ENCODE measurements at regions not wholly inside any gene's neighbourhood (a gene's known extent, or its start where the extent isn't known, plus 50 kb on each side); places are given as distances from the start of the nearest gene placed in this dataset.

GRCh38 chr4:104940927-104941326, 205.7 kb upstream of the TET2 start:
- in situ Hi-C loops (cut with MboI; ENCODE audit: low sequenced_read_pairs), result loop anchor here (25.0 kb wide), 1 partner anchor 521 kb away; the partner anchor contains the start of gene PPA2

- in situ Hi-C loops (cut with MboI; ENCODE audit: low sequenced_read_pairs), result loop anchor here (25.0 kb wide), 1 partner anchor 521 kb away; the partner anchor contains the start of gene PPA2
These were observed 205.0 kb upstream of the TET2 start for GRCh38 chr4:104941661-104942062.

GRCh38 chr4:104942990-104943743, 203.5 kb upstream of the TET2 start:
- in situ Hi-C loops (cut with MboI; ENCODE audit: low sequenced_read_pairs), result loop anchor here (25.0 kb wide), 1 partner anchor 519 kb away; the partner anchor contains the start of gene PPA2

GRCh38 chr4:104944596-104944995, 202.1 kb upstream of the TET2 start:
- in situ Hi-C loops (cut with MboI; ENCODE audit: low sequenced_read_pairs), result loop anchor here (25.0 kb wide), 1 partner anchor 518 kb away; the partner anchor contains the start of gene PPA2

- in situ Hi-C loops (cut with MboI; ENCODE audit: low sequenced_read_pairs), result no loop called here
These were observed 182.1 kb upstream of the TET2 start for GRCh38 chr4:104964410-104965175.

GRCh38 chr4:104966349-104967033, 180.2 kb upstream of the TET2 start:
- in situ Hi-C loops (cut with MboI; ENCODE audit: low sequenced_read_pairs), result no loop called here

- in situ Hi-C loops (cut with MboI; ENCODE audit: low sequenced_read_pairs), result no loop called here
These were observed 179.7 kb upstream of the TET2 start for GRCh38 chr4:104967034-104967401.

GRCh38 chr4:104969394-104970082, 177.1 kb upstream of the TET2 start:
- in situ Hi-C loops (cut with MboI; ENCODE audit: low sequenced_read_pairs), result no loop called here

- in situ Hi-C loops (cut with MboI; ENCODE audit: low sequenced_read_pairs), result no loop called here
These were observed 175.2 kb upstream of the TET2 start for GRCh38 chr4:104971462-104971861.

GRCh38 chr4:104973708-104974107, 173.0 kb upstream of the TET2 start:
- in situ Hi-C loops (cut with MboI; ENCODE audit: low sequenced_read_pairs), result no loop called here

GRCh38 chr4:104975617-104976016, 171.1 kb upstream of the TET2 start:
- in situ Hi-C loops (cut with MboI; ENCODE audit: low sequenced_read_pairs), result no loop called here

GRCh38 chr4:104976262-104976661, 170.4 kb upstream of the TET2 start:
- in situ Hi-C loops (cut with MboI; ENCODE audit: low sequenced_read_pairs), result no loop called here

GRCh38 chr4:104979083-104979760, 167.5 kb upstream of the TET2 start:
- in situ Hi-C loops (cut with MboI; ENCODE audit: low sequenced_read_pairs), result no loop called here

GRCh38 chr4:104983615-104984179, 163.0 kb upstream of the TET2 start:
- in situ Hi-C loops (cut with MboI; ENCODE audit: low sequenced_read_pairs), result no loop called here

- in situ Hi-C loops (cut with MboI; ENCODE audit: low sequenced_read_pairs), result no loop called here
These were observed 160.4 kb upstream of the TET2 start for GRCh38 chr4:104986306-104986705.

GRCh38 chr4:104989371-104989770, 157.3 kb upstream of the TET2 start:
- in situ Hi-C loops (cut with MboI; ENCODE audit: low sequenced_read_pairs), result no loop called here

- in situ Hi-C loops (cut with MboI; ENCODE audit: low sequenced_read_pairs), result no loop called here
These were observed 144.4 kb upstream of the TET2 start for GRCh38 chr4:105002278-105002677.

- in situ Hi-C loops (cut with MboI; ENCODE audit: low sequenced_read_pairs), result no loop called here
These were observed 132.4 kb upstream of the TET2 start for GRCh38 chr4:105014234-105014633.

- in situ Hi-C loops (cut with MboI; ENCODE audit: low sequenced_read_pairs), result no loop called here
These were observed 132.0 kb upstream of the TET2 start for GRCh38 chr4:105014635-105015034.

GRCh38 chr4:105015750-105016149, 130.9 kb upstream of the TET2 start:
- in situ Hi-C loops (cut with MboI; ENCODE audit: low sequenced_read_pairs), result no loop called here
